Subcutaneous abdominal adipose tissue (tissue), 5 donors: ENCODE measurements at regions not wholly inside any gene's neighbourhood (a gene's known extent, or its start where the extent isn't known, plus 50 kb on each side); places are given as distances from the start of the nearest gene placed in this dataset.

Experiments used
- H3K27ac ChIP-seq: one replicate; pipeline ENCODE4 v1.7.0; 2013; ENCODE audit warnings: low read depth, mild to moderate bottlenecking, inconsistent platforms, low read length, moderate library complexity
- H3K27me3 ChIP-seq, 5 donors: one replicate each; pipeline ENCODE4 v1.7.0; 2013; ENCODE audit warnings: low read length in 5 of 5, inconsistent platforms in 1 of 5; ENCODE audit not compliant: control insufficient read depth in 5 of 5, insufficient read depth in 4 of 5
- H3K36me3 ChIP-seq, 5 donors: one replicate each; pipeline ENCODE4 v1.7.0; 2013; ENCODE audit warnings: low read length in 5 of 5; ENCODE audit not compliant: control insufficient read depth in 5 of 5, insufficient read depth in 5 of 5
- H3K4me1 ChIP-seq, 5 donors: one replicate each; pipeline ENCODE4 v1.7.0; 2013; ENCODE audit warnings: low read length in 5 of 5, mild to moderate bottlenecking in 3 of 5, moderate library complexity in 1 of 5; ENCODE audit not compliant: control insufficient read depth in 5 of 5, insufficient read depth in 5 of 5
- H3K4me3 ChIP-seq, 5 donors: one replicate each; pipeline ENCODE4 v1.7.0; 2013; ENCODE audit warnings: low read length in 5 of 5, low read depth in 1 of 5
- H3K9ac ChIP-seq, 5 donors: one replicate each; pipeline ENCODE4 v1.7.0; 2013; ENCODE audit warnings: low read length in 5 of 5, mild to moderate bottlenecking in 4 of 5, moderate library complexity in 3 of 5
- H3K9me3 ChIP-seq, 5 donors: one replicate each; pipeline ENCODE4 v1.7.0; 2013; ENCODE audit warnings: low read length in 5 of 5; ENCODE audit not compliant: control insufficient read depth in 5 of 5
- donor health status: healthy.
- donor health status: healthy.
- donor health status: healthy.
- donor health status: healthy.
- donor health status: healthy.

DNA sequence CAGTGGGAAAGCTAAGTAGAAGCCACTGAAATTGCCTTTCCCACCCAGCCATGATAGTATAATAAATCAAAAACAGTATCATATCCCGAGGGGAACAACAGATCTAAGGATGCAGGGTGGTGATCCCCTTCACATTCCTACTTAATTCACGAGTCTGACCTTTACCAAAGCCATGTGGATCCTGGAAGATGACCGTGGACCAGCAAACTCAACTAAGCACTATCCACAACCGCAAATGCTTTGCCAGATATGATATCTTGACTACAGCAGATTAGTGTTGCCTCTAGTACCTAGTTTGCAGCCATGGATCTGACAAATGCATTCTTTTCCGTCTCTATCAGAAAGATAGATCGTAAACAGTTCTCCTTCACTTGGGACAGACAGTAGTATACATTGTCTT is 67.3 kb upstream of the IL6 start:
- H3K4me3 ChIP-seq, result no peak overlapping the region
- peaks cover 0 to 13% (median 0%) of the 10 kb centered on the region in 5 donors for H3K4me1 ChIP-seq
- H3K27me3 ChIP-seq, result no peaks in the 10 kb centered on the region
- H3K36me3 ChIP-seq, result no peaks in the 10 kb centered on the region
- H3K9ac ChIP-seq, result no peak overlapping the region
- H3K27ac ChIP-seq, result no peak overlapping the region
- H3K9me3 ChIP-seq, result peaks cover 0 to 3% (median 0%) of the 10 kb centered on the region in 5 donors

DNA sequence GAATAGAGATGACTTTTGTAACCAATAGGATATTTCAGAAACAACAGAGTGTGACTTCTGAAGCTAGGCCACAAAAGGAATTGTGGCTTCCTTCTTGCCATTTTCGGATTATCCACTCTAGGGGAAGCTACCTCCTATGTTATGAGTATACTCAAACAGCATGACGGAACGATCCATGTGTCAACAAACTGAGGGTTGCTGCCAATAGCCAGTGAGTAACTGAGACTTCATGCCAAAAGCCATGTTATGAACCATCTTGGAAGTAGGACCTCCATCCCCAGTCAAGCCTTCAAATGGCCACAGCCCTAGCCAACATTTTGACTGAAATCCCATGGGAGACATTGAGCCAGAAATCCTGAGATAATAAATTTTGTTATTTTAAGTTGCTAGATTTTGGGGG is 69.0 kb upstream of the IL6 start:
- peaks cover 0 to 11% (median 0%) of the 10 kb centered on the region in 5 donors for H3K4me1 ChIP-seq
- no peak overlapping the region for H3K9ac ChIP-seq
- no peaks in the 10 kb centered on the region for H3K36me3 ChIP-seq
- H3K4me3 ChIP-seq, result no peak overlapping the region
- peaks cover 0 to 3% (median 0%) of the 10 kb centered on the region in 5 donors for H3K9me3 ChIP-seq
- H3K27me3 ChIP-seq, result no peaks in the 10 kb centered on the region
- no peak overlapping the region for H3K27ac ChIP-seq

DNA sequence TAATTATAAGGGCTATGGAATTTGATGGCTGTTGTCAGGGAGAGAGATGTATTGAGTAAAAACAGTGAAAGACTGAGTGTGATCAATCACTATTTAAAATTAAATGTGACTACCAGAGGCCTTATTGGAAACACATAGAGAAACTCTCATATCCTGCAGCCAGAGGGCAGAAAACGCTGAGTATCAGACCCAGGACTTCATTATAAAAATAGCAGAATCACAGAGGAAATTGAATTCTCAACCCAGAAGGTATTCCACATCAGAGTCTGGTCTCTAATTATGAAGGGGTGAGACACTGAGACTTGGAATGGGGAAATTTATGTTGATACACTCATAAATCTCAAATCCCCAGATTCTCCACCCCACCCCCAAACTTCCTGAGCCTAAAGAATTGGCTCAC is 69.5 kb upstream of the IL6 start:
- Histone ChIP-seq H3K4me3 (no peak overlapping the region), H3K36me3 (no peaks in the 10 kb centered on the region), H3K27ac (no peak overlapping the region), H3K9me3 (peaks cover 0 to 3% (median 0%) of the 10 kb centered on the region in 5 donors), H3K4me1 (peaks cover 0 to 11% (median 0%) of the 10 kb centered on the region in 5 donors), H3K27me3 (no peaks in the 10 kb centered on the region), H3K9ac (no peak overlapping the region)

DNA sequence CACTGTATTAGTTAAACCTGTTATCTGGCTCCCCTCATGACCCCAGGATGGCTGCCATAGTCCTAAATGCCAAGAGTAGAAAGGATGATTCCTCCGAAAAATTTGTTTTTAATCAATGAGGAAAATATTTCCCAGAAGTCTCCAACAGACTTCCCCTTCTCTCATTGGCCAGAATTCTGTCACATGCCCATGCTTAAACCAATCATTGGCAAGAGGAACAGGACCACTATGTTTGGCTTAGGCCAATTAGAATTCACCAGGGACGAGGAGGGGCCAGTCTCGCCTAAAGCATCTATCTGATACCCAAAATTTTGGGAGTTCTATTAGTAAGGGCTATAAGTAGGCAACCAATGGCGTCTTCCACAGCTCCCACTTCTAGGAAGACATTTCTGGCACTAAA is 71.2 kb upstream of the IL6 start:
- Histone ChIP-seq H3K27ac (no peak overlapping the region), H3K27me3 (no peaks in the 10 kb centered on the region), H3K9me3 (peaks cover 0 to 3% (median 0%) of the 10 kb centered on the region in 5 donors), H3K36me3 (no peaks in the 10 kb centered on the region), H3K4me1 (peaks cover 0 to 11% (median 0%) of the 10 kb centered on the region in 5 donors), H3K4me3 (no peak overlapping the region), H3K9ac (no peak overlapping the region)

DNA sequence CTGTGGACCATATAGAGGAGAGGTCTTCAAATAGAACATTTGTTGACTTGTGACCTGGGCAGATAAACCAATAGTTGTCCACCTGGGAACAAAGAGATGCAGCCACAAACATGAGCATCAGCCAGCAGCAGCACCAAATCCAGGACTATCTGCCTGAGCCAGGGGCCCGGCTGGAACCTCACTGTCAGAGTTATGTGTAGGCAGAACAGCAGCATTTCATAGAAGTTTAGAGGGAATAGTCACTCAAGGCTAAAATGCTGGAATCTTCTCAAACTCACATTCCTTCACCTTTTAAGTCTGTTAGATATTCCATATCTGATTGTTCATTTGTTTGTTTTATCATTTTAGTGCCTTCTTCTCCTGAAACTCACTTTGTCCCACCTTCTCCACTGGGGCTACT is 72.2 kb upstream of the IL6 start:
- Histone ChIP-seq H3K27ac (no peak overlapping the region), H3K27me3 (no peaks in the 10 kb centered on the region), H3K36me3 (no peaks in the 10 kb centered on the region), H3K9me3 (peaks cover 0 to 3% (median 0%) of the 10 kb centered on the region in 5 donors), H3K9ac (no peak overlapping the region), H3K4me3 (no peak overlapping the region), H3K4me1 (peaks cover 0 to 11% (median 0%) of the 10 kb centered on the region in 5 donors)

DNA sequence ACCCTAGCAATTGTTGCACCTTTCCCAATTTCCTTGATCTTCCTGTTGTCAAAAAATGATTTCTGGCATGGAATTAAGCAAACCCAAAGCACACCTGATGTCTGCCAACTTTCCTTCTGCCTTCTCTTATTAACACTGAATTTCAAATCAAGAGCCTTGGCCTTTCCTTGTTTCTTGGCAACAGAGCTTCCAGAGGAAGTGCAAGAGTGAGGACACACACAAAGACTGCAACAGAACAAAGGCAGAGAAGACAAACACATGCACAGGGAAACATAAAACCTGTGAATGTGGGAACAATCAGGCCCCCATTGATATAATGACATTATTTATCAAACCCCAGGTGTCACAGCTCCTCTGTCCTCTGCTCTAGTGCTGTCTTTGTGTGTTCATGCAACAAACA is 73.0 kb upstream of the IL6 start:
- Histone ChIP-seq H3K9ac (no peak overlapping the region), H3K9me3 (peaks cover 0 to 3% (median 0%) of the 10 kb centered on the region in 5 donors), H3K4me1 (peaks cover 0 to 11% (median 0%) of the 10 kb centered on the region in 5 donors), H3K27ac (no peak overlapping the region), H3K4me3 (no peak overlapping the region), H3K27me3 (no peaks in the 10 kb centered on the region), H3K36me3 (no peaks in the 10 kb centered on the region)

DNA sequence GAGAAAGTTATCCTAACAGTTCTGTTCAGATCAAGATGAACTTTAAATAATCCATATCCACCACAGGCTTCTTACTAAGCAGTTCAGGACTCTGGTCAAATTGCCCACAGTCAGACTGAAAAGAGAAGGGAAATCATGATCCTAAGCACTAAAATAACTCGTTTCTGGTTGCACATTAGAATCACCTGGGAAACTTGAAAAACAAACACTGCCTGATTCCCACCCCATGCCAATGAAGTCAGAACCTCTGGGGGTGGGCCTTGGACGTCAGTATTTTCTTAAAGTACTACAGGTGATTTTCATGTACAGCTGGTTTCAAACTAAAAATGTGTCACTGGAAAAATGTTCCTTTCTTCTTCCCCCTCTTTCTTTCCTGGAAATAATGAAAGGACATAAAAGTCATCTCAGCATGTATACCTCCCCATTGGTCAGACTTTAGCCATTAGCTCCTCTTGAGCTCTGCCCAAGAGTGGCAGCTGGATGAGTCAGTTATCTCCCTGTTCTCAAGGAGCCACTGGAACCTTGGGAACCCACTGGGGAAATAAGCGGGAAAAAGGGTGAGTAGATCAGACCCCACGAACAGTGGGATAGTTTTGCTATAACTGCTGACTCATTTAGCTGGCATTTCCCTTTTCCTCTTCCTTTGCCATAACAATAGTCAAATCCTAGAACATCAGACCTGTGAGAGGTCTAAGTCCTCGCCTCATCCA is 75.3 kb upstream of the IL6 start:
- no peak overlapping the region for H3K27ac ChIP-seq

DNA sequence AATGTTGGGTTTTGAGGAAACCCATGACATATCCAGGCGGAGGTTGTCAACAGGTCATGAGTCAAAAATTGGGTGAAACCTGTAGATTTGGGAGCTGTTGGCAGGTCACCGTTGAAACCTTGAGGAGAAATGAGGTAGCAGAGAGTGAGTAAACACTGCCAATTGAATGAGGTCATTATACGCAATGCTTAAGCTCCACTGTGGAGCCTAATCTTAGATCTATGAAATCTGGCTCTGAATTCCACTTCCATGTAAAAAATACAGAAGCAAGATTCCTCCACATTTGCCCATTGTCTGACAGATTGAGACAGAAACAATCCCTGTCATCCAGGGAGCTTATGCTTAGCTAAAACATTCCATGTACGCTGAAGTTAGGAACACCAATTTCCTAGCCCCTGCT is 76.0 kb upstream of the IL6 start:
- H3K27me3 ChIP-seq, result no peaks in the 10 kb centered on the region
- no peak overlapping the region for H3K4me3 ChIP-seq
- no peak overlapping the region for H3K9ac ChIP-seq
- peaks cover 5 to 14% (median 13%) of the 10 kb centered on the region in 5 donors for H3K9me3 ChIP-seq
- no peaks in the 10 kb centered on the region for H3K36me3 ChIP-seq
- peaks cover 0 to 11% (median 0%) of the 10 kb centered on the region in 5 donors for H3K4me1 ChIP-seq
- H3K27ac ChIP-seq, result no peak overlapping the region

More for the DNA sequence above, 75.3 kb upstream of the IL6 start:
- Histone ChIP-seq H3K9me3 (peaks cover 0 to 7% (median 7%) of the 10 kb centered on the region in 5 donors), H3K27me3 (no peaks in the 10 kb centered on the region), H3K4me3 (no peak overlapping the region), H3K9ac (no peak overlapping the region), H3K36me3 (no peaks in the 10 kb centered on the region), H3K4me1 (peaks cover 0 to 11% (median 0%) of the 10 kb centered on the region in 5 donors)

DNA sequence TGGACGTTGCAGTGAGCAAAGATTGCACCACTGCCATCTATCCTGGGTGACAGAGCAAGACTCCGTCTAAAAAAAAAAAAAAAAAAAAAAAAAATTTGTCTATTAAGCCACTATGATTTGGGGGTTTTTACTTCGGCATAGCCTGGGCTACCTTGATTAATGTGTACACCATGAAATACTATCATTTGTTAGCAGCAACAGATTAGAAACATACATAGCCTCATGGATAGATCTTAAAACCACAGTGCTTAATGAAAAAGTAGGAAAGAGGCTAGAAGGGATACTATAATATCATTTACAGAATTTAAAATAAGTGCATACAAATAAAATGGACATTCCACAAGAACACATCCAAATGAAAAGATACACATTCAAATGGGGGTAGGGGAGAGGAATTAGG is 77.3 kb upstream of the IL6 start:
- Histone ChIP-seq H3K9ac (no peak overlapping the region), H3K9me3 (peaks cover 8 to 22% (median 17%) of the 10 kb centered on the region in 5 donors), H3K36me3 (no peaks in the 10 kb centered on the region), H3K4me1 (peaks cover 0 to 11% (median 0%) of the 10 kb centered on the region in 5 donors), H3K27me3 (no peaks in the 10 kb centered on the region), H3K4me3 (no peak overlapping the region), H3K27ac (no peak overlapping the region)

DNA sequence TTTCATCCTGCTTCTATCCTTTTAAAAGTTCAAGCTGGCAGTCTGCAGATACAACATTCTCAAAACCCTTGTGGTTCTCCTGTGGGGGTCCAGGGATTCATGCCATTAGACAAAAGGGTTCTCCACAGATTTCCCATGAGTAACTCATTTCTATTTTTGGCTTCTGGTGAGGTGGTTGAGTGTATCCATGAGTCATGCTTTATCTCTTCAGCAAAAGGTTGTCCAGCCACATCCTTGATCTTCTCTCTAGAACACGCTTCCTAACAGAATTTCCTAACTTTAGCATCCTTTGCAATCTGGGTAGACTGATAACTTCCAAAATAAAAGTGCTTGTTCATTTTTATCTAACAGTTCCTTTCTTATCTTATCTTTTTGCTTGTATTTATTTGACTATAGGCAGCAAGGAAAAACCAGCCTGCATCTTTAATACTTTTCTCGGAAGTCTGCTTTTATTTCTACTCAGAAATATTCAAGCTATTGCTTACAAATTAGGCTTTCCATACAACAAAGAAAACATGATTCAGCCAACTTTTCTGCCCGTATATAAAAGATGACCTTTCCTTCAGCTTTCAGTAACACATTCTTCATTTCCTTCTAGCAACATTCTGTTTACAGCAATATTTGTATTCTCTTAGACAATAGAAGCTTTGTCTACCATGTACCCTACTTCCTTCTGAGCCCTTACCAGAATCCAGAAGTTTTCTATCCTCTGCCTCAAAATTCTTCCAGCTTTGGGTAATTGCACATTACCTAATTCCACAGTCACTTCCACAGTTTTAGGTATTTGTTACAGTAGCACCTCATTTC is 79.3 kb upstream of the IL6 start:
- no peaks in the 10 kb centered on the region for H3K36me3 ChIP-seq
- no peak overlapping the region for H3K27ac ChIP-seq
- H3K27me3 ChIP-seq, result no peaks in the 10 kb centered on the region
- no peak overlapping the region for H3K9ac ChIP-seq
- H3K9me3 ChIP-seq, result peaks cover 8 to 31% (median 25%) of the 10 kb centered on the region in 5 donors
- H3K4me1 ChIP-seq, result peaks cover 0 to 4% (median 0%) of the 10 kb centered on the region in 5 donors
- H3K4me3 ChIP-seq, result no peak overlapping the region
